Right kidney (tissue), 1 donor: ENCODE measurements at regions not wholly inside any gene's neighbourhood (a gene's known extent, or its start where the extent isn't known, plus 50 kb on each side); places are given as distances from the start of the nearest gene placed in this dataset.

ENCODE experiments used
- DNase-seq: peaks from one replicate; pipeline ENCODE4 v3.0.0-alpha.2; 2016

DNA sequence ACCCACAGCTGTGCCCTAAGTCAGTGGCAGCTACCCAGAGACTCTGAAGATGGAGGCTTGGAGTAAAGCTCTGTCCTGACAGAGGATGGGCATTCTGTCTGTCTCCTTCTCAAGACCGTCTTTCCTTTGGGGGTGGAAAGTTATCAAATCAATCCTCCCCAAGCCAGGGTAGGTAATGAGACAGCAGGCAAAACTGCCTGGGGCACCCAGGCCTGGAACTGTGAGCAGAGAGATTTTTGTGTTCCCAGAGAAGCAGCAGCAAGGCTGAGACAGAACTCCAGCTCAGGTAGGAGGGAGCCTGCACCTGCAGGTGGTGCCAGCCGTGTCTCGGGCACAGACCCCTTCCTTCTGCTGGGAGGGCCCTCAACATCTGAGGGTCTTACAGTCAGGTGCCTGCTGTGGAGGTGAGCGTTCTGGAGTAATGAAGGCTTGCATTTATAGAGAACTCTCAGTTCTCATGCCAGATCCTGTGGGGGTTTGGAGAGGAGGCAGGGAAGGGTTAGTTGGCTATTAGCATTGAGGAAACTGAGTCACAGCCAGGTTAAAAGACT is 95.6 kb downstream of the RIPK4 start:
- no peak for DNase-seq

DNA sequence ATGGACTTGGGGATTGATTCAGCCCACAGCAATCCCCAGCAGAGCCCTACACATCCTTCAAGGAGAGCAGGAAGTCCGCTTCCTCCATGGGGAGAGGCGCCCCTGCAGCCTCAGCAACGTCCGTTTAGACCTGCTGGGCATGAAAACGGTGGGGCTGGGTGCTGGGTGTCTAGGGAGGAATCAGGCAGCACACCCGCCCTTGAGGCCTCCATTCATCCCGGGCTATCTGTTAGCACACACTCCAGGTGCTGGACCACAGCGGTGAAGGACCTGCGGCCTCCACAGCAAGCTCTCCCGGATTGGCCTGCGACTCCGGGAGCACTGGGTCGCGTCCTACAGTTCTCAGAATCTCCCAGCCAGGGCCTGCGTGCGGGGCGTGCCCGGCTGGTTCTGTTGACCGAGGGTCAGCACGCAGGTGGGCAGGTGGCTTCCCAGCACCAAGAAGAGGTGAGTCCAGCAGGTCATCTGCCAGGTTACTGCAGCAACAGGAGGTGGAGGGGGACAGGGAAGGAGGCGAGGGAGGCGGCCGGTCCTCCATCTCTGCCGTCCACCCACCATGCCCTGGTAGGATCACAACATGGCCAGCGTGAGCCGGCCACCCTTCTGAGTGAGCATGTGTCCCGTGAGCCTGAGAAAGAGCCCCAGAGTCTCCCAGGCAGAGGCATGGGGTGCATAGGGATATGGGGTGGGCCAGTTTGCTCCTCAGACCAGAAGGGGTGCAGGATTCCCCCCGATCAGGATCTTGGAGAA is 96.6 kb downstream of the RIPK4 start:
- no peak for DNase-seq

DNA sequence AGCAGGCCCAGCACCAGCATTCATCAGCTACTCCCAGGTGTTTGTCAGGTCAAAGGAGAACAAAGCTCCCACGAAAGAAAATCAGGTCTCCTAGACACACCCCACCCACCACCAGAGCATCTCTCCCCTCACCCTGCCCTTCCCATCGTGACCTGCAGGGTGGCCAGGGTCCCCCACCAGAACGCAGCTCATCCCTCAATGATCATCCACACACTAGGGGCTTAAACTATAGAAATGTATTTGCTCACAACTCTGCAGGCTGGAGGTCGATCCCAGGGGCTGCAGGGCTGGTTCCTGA is 97.4 kb downstream of the RIPK4 start:
- no peak for DNase-seq

DNA sequence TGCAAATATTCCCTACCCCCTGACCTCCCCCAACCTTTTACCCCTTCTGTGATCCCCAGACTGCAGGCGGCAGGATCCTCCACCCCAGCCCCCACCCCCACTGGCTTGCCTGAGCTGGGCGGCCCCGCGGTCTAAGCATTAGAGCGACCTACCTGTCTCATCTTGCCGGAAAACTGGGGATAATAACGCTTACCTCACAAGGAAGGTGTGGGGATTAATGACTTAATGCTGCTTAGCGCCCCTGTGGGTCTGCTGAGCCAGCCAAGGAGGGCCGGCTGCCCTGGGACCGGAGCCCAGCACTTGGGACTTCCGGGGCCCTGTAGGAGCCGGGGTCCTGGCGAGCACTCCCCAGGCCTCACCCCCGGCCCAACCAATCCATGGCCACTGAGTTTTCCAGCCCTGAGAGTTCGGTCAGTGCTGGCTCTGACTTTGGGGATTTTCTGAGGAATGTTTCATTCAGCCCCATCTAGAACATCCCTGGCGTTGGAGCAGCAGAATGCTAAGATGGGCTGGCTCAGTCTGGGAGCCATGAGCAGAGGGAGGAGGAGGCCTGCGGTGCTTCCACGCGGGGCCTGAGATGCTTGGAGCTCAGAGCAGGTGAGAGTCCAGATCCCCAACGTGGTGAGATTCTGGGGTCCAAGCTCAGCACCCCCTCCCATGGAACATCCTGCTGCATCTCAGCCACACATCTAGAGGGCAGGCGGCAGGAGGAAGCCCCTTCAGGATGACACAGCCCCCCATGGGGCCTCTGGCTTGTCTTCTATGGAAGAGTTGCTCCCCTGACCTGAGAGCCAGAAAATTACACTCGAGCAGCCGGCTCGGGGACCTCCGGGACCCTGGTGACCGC is 97.9 kb downstream of the RIPK4 start:
- no peak for DNase-seq

DNA sequence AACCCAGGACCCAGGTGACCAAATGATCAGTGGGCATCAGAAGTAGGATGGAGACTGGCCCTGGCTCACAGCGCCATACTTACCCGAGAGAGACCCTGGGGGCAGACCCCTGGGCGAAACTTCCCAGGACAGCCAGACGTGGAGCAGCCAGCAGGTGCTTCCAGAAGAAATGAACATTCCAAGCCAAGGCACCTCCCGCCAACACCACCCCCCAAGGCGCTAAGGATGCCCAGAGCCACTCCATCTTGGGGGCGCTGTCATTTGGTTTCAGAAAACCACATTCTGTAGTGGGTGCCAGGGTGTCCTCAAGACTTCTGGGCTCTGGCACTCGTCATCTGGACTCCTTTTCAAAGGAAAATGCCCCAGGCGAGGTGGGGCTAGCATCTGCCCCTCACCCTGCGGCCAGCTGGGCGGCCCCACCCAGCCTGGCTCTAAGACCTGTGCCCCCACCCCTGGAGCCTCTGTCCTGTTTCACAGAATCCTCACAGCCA is 98.8 kb downstream of the RIPK4 start:
- DNase-seq: no peak

GRCh38 chr21:41667136-41667535 is 99.7 kb downstream of the RIPK4 start:
- no peak for DNase-seq

DNA sequence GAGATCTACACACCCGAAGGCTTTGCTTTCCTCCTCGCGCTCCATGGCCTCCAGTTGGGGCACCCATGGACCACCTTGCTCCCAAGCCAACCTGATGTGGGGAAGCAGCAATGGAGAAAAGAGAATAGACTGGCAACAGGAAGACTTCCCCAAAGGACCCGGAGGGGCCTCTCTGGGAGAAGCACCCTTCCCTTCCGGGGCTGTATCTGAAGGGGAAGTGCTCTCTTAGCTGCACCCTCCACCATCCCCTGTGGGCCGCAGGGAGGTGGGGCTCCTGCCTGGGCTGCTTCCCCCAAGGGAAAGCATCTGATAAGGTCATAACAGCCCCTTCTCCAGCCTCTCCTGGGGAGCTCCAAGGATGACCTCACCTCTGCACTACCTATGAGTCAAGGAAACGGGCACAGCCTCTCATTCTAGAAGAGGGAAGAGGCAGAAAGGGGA is 100.2 kb downstream of the RIPK4 start:
- no peak for DNase-seq

GRCh38 chr21:41665766-41666595 is 100.9 kb downstream of the RIPK4 start:
- no peak for DNase-seq

DNA sequence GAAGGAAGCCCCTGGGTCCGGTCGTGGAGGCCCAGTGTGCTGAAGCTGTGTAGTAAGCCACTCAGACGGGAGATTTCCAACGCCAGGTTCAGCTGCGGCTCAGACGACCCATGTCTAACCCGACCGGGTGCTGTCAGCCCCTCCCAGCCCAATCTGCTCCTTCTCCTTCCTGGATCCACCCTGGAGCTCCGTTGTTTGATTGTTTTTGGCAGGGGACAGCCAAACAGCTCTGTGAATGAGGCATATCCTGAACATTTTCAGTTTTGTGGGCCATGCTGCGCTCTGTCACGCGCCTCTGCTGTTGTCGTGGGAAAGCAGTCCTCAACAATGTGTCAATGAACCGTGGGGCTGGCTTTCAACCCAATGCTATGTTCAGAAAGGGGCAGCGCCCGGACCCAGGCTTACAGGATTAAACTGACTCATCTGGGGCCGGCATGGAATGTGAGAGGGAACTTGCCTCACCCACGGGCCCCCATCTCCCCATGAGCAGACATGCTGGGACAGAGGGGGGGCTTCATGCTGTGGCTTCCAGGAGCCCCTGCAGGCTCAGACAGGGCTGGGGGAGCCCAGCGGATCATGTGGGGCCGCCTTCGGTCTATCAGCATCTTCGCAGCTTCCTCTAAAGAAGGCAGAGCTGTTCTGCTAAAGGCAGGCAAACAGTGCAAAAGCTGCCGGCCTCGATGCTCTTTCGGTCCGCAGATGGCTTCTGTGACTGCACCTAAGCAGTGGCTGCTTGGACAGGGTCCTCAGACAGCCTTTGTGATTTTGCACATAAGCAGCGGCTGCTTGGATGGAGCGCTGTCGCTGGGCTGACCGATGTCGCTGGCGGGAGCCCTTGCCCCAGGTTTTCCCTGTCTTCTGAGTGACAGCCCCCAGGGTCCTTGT is 101.7 kb downstream of the RIPK4 start:
- DNase-seq: no peak

DNA sequence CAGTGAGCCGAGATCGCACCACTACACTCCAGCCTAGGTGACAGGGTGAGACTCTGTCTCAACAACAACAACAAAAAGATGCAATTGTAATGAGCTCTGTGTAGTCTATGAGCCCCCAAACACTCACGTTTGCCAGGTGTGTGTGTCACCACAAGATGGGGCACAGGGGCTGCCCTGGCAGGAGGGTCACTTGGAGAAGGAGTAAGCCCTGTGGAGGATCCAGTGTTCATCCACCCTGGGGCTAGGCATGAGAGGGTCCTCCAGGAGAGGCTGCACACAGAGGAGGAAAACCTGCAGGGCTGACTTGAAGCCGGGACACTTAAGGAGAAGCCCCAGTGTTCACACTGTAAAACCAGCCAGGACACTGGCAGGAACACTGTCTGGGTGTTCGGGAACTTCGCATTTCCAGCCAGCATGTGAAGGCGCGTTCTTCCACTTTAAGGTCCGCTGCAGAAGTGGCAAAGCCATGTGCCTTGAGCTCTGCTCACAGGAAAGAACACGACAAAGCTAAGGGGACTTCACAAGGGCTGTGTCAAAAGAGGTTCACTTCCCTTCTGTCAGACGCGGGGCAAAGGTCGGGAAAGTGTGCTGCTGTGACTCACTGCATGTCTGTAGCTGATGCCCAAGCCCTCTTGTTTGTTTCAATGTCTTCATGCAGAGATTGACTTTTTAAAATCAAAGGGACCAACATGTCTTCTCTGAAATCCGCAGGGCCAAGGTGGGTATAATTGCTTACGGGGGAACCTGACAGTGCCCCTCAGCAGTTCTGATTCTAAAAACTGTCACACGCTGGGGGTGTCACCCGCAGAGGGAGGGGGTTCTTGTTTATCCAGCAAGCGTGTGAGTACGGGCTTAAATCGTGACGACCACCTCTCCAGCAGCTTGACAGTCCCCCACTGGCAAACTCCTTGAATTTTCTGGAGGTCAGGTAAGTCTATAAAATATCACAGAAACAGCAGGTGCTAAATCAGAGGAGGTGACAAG is 102.8 kb downstream of the RIPK4 start:
- no peak for DNase-seq

GRCh38 chr21:41662761-41663160 is 104.1 kb downstream of the RIPK4 start:
- DNase-seq: no peak

GRCh38 chr21:41662161-41662560 is 104.7 kb downstream of the RIPK4 start:
- no peak for DNase-seq

DNA sequence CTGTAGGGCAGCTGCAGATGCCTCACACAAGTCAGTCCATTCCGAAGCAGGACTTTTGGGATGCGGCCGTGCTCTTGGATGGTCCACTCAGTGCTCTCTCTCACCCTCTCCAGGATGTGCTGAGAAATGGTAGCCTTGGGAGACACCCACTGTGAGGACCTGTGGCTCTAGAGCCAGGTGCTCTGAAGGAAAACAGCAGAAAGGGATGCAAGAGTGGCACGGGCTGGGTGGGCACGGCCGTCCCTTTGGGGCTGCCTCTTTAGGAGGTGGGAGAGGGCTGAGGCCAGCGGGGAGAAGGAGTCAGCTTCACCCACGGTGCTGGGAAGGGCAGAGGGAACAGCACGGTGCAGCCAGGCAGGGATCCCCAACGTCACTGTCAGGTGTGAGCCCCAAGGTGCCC is 106.1 kb downstream of the RIPK4 start:
- no peak for DNase-seq

DNA sequence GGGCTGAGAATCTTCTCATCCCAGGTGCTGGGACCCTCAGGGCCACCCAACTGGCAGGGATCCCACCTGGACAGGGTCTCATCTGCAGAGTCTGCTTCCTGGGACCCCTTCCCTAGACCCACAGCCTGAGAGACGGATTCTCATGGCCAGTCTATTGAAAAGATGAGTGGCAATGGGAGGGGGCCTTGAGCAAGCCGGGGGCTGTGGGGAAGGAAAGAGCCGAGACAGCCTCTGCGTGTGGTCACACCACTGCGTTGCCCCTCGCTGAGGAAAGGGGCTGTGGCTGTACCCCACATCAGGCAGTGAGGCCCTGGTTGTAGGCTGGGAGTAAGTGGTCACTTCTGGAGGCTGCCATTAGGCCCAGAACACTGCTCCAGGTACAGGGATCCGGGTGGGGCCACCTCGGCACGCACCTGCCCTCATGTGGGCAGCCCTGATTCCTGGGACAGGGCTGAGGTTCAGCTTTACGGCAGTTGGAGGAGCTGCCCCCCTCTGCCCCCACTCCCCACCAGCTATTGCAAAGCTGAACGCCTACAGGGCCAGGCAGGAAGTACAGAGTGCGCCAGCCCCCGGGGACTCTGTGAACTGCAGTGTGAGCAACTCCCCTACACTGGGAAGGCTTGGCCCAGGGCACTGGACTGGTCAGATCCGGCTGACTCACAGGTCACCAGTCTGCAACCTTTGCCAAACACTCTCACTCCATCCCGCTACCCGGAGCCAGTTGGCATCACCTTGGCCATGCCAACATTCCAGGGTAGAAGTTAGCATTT is 106.9 kb downstream of the RIPK4 start:
- no peak for DNase-seq

DNA sequence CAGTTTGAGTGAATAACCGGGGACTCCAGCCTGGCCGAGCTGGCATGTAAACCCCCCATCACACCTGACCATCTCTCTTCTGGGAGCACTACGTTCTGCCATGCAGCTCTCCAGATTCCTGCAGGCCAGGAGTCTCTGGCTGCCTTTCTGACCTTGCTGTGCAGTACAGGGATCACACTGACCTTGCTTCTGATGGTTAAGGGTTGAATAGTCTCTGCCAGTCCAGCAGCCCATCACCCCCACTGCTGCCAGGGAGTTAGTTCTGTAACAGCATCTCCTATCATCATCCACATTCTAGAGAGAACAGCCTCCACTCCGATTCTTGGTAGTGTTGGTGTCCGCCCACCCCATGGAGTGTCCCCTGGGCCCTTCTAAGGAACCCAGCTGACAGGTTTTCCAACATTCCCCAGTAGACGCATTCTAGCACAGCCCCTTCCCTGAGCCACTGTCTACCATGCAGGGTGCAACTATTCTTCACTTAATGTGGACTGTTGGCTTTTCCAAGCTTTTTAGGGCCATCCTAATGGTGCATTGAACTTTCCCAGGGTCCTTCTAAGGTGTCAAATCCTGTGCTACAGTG is 109.8 kb downstream of the RIPK4 start:
- DNase-seq: no peak

DNA sequence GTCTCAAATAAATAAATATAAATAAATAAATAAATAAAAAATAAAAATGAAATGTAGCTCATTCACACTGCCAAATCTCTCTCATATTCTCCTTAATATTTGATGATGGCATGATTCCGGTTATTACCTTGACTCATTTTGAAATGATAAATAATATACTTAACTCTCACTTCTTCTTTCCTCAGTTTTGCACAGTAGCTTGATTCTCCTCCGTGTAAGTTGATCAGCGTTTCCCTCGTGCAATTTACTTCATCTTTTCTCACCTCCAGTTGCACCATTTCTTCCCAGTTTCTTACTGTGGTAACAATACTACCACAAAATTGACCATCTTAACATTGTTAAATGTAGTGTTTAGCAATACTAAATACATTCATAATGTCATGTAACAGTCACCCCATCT is 111.6 kb downstream of the RIPK4 start:
- DNase-seq: no peak

DNA sequence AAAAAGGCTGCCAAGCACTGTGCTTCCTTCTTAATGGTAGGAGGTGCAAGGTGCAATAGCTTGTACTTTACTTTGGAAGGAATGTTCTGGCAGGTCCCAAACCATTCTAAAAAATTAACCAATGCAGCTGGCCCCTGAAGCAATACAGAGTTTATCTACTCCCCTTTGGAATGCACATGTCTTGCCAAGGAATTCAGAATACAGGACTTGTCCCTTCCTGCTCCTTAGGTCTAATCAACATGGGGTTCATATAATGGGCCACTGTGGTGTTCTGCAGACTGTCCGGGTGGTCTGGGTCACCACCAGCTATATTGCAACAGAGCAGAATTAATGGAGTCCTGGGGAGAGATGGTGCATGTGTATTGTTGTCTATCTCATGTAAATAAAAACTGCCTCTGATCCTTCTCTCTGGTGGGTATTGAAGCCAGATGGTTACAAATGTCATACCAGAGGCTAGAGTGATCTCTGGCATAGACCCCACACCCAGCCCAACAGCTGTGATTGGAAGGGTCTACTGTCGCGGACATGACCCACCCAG is 112.8 kb downstream of the RIPK4 start:
- DNase-seq: no peak

DNA sequence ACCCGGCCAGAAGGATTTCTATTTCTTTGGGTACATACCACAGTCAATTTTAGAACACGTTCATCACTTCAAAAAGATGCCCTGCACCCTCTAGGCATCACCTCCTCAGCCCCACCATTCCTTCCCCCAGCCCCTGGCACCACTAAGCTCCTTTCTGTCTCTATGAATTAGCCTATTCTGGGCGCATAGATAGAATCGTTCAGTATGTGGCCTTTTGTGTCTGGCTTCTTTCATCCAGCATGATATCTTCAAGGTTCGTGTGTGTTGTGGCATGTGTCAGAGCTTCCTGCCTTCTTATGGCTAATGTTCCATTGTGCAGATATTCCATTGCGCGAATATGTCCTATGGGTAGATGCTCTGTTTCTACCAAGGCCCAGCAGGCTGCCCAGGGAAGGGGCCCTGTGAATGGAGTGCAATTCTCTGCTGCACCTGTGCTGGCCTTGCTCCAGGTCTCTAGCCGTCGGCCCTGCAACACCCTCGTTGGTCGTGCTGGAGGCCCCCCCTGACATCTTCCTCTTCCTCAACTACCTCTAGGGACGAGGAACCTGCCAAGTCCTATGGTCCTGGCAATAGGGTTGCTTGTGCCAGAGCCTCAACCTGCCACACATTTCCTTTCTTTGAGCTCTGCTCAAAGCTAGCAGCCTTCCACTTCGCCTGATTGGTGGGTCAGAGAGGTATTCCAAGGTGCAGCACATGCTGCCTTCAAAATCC is 113.5 kb downstream of the RIPK4 start:
- no peak for DNase-seq
